Esophagus squamous epithelium (tissue), 4 donors: ENCODE measurements at regions not wholly inside any gene's neighbourhood (a gene's known extent, or its start where the extent isn't known, plus 50 kb on each side); places are given as distances from the start of the nearest gene placed in this dataset.

Experiments
- CTCF ChIP-seq, 6 experiments: fragments of 450-650 bp in 4 of 6; fragments of 200-600 bp in 2 of 6; sonication (generic) in 2 of 6; IDR thresholded peaks; one replicate each; pipeline ENCODE4 v1.5.1; 2016 to 2019; ENCODE audit warnings: antibody characterized with exemption in 6 of 6, mild to moderate bottlenecking in 4 of 6, moderate library complexity in 4 of 6
- POLR2A ChIP-seq, 4 donors: fragments of 450-650 bp; IDR thresholded peaks; one replicate each; pipeline ENCODE4 v1.6.1; 2017; ENCODE audit warnings: antibody characterized with exemption in 4 of 4, mild to moderate bottlenecking in 4 of 4, moderate library complexity in 3 of 4

- TF ChIP-seq CTCF (IDR thresholded peaks at IDR 0.05) (no peak), POLR2A (IDR thresholded peaks at IDR 0.05) (no peak)
These were observed 1070.7 kb upstream of the NOVA1 start for GRCh38 chr14:27668531-27668930.
